Mesenteric fat pad (tissue), 1 donor: ENCODE measurements at regions not wholly inside any gene's neighbourhood (a gene's known extent, or its start where the extent isn't known, plus 50 kb on each side); places are given as distances from the start of the nearest gene placed in this dataset.
"Not testable (repeated sequence)": the region's sequence is repeated elsewhere in the genome, so short reads cannot be mapped to it uniquely, and the experiment has no call there.

Source experiments
- DNase-seq: peaks from one replicate; pipeline ENCODE4 v3.0.0-alpha.2; 2020; ENCODE audit warnings: low spot score
- donor health status: DM: yes; HTN: yes; CAD: no.

DNA sequence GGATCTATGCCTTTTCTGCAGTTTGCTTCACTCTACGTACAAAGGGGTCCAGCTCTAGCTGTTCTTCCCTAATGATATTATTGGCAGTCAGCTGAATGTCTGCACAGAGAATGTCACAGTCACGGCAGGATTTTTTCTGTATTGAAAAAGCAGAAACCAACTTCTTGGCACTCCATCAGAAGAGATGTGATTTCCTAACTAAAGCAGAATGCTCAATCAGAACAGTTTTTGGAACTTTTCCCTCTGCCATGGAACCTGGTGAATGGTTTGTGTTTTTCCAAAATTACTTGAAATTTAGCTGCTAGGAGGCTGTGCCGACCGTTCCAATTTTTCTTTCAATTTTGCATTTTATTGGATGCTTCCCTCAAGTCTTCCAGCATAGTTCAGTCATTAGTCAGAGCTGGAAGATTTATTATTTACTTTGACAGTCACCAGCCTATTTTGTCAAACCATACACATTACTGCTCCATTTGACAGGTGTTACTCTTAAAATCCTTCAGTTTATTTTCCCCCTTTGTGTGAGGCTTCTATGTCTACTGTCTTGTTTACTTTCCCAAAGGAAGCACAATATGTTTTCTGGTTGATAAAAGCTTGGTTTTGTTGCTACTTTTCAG, 259.6 kb upstream of the EPHA7 start:
- no peak for DNase-seq

DNA sequence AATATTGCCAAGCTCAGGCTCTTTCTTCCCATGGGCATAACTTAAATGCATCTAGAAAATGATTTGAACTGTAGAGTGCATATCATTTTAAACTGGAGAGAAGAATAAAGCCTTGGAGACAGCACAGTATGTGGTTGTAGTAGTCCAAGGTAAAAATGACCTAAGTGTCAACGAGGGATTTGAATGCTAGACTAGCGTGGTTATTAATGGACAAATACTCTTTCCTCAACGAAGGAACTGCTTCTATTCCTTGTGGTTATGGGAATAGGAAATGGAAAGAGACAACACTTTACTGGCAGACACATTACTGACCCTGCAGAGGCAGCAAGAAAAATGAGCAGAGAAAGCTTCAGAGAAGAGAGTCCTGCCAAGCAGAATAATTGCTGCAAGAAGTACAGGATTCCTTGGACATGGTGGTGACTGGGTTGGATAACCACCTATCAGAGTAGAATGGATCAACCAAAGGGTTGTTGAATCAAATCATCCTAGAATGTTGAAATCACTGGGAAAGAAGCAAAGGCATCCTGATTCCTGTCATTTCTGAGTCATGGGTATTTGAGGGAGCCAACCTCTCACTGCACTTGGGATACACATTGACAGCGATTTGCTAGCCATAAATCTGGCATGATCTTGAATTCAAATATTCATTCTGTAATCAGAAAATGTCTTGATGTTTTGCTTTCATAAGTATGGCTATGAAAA, 258.1 kb upstream of the EPHA7 start:
- DNase-seq: no peak

DNA sequence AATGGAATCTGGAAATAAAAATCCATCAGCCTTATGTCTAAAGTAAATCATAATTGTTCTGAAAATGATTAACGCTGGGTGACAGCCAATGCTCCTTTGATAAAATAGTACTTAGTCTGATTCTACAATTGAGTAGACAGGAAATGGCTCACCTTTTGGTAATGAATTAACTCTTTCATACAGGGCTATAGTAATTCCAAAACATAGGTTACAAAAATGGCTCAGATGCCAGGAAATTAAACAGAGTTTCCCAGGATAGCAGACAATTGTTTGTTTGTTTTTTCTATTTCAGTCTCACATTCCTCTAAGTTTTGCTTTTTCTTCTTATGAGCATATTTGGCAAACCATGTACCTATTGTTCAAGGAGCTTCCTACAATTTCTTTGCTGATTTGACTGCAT, 257.2 kb upstream of the EPHA7 start:
- DNase-seq: no peak

DNA sequence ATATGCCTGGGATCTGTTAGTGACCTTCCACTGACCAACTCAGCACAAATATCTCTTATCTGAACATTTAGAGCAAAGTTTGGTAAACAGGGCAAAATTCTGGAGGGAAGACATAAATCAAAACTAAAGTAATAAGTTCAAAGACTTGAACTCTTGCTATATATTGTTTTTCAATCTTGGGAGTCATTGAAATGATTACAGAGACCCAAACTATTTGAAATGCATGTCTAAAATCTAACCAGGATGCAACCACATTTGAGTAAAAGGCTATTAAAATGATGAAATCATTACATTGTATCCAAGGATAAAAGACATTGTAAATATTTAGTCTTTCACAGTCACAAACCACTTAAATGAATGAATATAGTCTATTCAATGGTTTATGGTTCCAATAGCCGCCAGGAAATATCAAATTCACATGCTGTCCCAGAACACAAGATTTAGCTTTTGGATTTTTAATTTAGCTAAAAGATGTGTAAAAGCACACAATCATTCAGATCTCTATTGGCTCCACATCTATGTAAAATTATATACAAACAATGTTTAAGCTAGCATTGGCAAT, 256.6 kb upstream of the EPHA7 start:
- no peak for DNase-seq

DNA sequence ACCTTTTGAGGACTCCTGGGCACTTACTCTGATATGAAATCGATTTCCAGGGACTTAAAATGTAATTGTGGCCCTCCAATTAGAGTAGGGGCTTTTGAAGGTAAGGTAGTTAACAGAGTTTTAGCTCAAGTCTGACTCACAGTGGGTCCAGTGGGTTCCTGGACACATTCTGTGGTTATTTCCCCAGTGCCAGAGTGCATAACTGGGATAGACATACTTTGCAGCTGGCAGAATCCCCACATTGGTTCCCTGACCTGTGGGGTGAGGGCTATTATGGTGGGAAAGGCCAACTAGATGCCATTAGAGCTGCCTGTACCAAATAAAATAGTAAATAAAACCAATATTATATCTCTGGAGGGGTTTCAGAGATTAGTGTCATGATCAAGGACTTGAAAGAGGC, 243.8 kb upstream of the EPHA7 start:
- no peak for DNase-seq

DNA sequence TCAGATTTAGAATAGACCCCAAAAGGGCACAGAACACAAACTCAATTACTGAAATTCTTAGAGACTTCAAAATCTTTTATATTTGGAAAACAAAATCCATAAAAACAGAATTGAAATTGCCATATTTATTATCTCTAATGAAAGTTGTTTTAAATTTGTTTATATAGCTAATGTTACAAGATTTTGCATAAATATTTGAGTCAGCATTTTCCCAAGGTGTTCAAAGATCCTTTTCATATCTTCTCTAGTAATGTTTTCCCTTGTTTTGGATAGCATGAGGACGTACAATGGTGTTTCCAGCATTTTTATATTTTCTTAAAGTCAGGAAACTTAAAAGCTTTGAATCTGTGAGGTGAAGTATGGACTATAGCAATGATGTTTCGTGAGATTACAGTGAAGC, 235.2 kb upstream of the EPHA7 start:
- no peak for DNase-seq

DNA sequence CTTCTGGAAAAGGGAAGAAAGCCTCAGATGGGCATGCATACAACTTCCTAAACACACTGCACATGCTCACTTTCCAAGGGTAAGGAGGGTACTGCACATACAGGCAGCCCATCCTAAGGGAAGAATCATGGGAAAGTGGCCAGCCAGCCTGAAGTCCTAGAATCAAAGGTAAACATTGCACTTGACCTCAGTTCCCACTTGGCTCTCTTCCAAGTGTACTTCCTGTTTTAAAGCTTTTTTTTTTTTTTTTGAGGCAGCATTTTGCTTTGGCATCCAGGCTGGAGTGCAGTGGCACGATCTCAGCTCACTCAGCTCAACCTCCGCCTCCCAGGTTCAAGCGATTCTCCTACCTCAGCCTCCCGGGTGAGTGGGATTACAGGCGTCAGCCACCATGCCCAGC, 225.3 kb upstream of the EPHA7 start:
- no peak for DNase-seq

DNA sequence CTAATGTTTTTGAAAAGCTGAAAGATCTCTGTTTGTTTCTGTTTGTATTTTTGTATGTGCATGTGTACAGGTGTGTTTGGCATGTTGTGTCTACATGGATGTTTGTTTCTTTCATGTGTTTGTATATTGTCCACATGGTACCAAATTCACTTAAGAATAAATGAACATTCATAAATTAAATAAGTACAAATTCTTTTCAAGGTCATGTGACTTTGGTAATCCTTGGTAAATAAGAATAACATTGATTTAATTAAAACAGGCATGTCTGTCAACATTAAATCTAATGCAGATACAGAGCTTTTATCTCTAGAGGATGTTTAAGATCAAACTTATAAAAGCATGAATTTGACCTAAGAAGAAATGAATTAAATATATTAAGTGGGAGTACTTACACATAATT, 219.8 kb upstream of the EPHA7 start:
- no peak for DNase-seq

DNA sequence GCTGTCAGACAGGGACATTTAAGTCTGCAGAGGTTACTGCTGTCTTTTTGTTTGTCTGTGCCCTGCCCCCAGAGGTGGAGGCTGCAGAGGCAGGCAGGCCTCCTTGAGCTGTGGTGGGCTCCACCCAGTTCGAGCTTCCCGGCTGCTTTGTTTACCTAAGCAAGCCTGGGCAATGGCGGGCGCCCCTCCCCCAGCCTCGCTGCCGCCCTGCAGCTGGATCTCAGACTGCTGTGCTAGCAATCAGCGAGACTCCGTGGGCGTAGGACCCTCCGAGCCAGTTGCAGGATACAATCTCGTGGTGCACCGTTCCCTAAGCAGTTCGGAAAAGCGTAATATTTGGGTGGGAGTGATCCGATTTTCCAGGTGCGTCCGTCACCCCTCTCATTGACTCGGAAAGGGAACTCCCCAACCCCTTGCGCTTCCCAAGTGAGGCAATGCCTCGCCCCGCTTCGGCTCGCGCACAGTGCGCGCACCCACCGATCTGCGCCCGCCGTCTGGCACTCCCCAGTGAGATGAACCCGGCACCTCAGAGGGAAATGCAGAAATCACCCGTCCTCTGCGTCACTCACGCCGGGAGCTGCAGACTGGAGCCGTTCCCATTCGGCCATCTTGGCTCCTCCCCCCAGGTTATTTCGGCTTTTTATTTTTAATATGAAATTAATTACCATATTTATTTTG, 217.8 kb upstream of the EPHA7 start:
- DNase-seq: not testable (repeated sequence)

DNA sequence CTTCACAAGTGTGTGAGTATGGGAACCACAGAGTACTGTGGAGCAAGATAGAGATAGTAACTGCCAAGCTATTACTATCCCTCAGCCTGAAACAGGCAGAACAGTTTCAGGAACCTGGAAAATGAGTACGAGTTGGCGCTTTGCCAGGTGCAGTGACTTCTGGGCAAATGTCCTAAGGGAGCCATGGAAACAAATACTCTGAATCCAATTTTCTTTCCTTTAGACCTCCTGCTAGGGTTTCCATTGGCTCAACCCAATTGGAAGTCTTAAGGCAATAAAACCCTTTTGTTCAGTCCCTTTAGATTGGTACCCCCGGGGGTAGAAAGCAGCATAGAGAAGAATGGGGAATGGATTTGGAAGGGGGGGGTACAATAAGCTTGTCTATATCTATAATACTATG, 205.0 kb upstream of the EPHA7 start:
- no peak for DNase-seq

DNA sequence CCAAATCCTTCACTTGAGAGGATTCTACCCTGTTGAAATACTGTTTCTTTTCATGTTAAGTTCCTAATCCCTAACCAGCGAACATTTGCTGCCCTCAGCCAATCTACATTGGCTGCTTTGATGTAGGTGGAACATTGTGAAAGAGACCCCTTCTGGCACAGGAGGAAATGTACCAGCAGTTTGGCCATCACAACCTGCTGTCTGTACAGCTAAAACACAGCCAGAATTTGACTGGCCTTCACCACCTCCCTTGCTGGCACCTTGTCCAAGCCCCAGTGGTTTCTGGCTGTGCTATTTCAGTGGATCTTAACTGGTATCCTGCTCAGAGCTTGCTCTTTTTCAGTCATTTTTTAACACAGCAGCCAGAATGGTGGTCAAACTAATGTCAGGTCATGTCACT, 202.1 kb upstream of the EPHA7 start:
- DNase-seq: no peak

DNA sequence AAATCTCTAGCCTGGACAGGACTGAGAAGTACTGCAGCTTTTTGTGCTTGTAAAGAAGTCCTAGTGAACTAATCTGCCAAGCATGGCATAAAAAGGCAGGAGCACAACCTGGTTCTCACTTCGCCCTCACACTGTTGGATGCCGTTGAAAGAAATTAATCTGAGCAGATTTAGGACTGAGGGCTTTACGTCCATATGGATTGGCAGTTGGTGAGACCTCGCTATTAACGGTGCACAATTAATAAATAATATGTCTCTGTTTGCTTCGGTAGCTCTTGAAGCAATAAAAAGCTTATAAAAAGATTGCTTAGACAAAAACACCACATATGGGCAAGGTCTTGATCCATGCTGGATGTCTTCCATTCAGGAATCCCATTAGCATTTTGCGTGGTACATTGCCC, 185.6 kb upstream of the EPHA7 start:
- no peak for DNase-seq

DNA sequence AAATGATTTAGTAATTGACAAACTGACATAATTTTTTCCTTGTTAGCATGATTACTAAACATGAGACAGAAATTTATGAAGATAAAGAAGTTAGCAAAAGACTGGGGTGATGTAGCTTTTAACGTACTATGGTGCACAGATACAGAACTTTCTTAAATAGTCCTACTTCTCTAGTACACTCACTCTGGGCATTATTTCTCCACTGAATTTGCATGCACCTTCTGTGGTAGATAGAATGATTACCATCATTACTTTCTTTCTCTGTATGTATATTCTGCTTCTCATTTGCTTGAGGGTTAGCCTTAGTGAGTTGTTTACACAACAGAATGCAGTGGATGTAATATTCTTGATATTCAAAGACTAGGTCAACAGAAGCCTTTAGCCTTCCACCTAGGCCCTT, 173.1 kb upstream of the EPHA7 start:
- no peak for DNase-seq

DNA sequence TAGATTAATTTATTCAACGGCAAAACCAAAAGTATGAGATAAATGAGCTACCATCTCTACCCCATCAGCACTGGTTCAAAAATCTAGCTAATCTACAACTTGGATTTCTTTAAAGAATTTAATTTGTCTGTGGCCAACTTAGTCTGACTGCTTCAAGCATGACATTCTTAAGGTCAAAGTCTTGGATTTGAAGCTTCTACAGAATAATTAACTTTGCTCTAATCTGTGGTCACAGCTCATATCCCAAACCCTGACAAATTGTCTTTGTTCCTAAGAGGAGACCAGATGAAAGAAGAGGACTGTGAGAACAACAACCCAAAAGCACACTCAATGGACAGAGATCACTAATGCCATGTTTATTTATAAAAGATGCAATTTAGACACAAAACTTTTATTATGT, 166.9 kb upstream of the EPHA7 start:
- DNase-seq: no peak

DNA sequence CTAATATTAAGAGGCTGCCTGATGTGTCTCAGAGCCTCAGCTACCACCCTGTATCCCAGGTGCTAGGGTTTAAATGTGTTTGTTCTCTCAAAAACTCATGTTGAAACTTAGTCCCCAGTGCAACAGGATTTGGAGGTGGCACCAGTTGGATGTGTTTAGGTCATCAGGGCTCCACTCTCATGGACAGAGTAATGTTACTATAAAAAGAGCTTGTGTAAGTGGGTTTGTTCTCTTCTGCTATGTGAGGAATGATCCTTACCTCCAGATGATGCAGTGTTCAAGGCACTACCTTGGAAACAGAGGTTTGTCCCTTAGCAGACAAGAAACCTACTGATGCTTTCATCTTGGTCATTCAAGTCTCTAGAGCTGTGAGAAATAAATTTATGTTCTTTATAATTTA, 164.9 kb upstream of the EPHA7 start:
- no peak for DNase-seq

DNA sequence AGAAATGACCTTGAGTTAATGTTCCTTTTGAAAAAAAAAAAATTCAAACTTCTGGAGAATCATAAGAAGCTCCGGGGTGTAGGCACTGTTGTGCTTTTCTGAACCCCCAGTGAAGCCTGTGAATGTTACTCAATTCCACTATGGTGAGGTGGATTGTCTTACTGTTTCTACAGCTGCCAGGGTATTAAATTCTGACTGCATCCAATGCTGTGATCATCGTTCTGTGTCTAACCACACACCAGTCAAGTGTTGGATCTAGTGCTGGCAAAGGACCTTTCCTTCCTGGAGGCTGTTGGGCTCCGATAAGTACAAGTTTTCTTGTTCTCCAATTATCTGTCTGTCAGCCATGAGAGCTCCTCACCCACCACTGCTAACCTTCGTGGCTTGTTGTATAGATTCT, 162.0 kb upstream of the EPHA7 start:
- DNase-seq: no peak

DNA sequence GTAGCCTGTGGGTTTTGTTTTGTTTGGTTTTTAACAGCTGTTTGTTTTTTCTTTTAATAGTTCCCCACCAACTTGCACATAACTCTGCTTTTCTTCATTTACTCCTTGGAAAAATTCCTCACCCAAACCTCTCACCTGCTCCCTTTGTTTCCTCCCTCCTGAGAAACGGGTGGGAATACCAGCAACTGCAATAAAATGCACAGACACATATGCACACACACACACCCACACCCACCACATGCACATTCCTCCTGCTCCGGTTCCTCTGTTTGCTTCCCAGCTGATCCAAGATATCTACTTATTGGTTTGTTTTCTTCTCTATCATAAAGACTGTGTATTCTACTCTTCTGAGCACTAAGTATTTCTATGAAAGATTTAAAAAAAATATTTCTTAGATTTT, 161.1 kb upstream of the EPHA7 start:
- no peak for DNase-seq

DNA sequence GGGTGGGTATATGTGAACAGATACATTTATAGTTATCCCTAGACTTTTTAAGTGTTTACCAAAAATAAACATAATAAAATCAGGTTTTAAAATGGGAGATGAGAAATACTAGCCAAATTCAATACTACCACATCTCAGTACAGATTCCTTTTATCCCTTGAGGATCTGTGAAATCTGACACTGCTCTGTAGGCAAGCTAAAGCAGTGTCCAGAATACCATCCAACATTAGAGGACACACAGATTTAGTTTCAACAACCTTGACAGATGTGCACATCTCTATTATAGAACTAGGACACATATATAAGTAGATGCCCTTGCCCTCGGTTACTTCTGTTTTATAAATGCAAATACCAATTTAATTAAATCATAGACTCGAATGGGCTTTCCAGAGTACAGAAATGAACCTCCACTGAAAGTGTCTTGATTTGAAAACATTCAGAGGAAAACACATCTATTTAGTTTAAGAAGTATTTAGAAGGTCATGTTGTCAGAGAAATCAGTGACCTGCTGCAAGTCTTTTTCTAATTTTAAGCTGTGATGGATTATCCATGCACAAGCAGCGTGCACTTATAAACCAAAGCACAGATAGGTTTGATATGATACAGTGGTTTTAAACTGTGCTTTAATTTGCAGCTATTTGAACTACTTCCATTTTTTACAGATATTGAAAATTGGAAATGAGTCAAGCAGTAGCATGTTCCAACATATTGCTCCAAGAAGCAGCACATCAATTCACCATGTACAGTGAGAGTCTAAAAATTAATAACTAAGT, 156.3 kb upstream of the EPHA7 start:
- no peak for DNase-seq

DNA sequence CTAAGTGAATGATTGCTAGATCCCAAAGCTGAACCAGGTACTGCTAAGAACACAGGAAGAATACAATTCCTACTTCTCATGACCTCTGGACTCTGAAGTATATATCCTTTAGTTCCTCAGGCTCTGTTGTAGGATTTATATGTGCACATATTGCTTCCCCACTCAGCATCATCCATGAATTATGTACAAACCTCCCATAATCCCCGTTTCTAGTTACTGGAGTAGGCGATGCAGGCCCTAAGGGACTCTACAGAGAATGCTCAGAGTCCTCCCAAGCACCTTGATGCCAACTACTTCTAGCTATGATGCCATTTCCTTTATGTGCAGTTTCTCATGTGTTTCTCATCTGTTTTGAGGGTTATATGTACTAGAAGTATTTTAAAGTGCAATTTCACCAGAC, 154.9 kb upstream of the EPHA7 start:
- DNase-seq: no peak

DNA sequence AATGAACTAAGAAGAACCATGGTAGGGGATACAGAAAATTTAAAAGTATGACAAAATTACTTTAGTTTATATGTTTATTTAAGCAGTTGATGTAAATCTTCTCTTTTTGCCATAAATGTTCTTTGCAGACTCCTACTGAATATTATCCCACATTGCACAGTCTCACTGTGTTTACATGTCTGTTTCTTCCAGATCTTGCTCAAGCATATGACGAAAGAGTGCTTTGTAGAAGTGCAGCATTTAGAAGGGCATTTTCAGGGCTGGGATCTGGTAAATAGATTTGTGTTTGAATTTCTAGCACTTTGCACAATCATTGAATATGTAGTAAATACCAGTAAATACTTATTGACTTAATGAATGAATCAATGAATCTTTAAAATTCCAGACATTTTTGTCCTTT, 152.0 kb upstream of the EPHA7 start:
- no peak for DNase-seq

DNA sequence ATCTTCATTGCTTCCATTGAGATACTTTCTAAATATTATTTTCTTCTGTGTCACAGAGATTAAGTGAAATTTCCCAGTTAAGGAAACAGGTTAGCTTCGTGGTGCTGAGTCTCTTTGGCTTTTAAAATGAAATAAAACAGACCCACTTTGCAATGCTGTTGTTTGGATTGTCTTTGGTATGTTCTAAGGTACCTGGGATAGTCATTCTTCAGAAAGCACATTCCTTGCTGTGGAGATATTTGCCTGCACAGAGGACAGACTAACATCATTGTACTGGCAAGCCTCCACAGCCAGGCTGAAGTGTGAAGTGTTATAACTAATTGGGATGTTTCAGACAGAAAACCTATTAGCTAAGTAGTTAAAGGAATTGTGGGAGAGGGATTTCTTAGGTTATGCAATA, 148.8 kb upstream of the EPHA7 start:
- no peak for DNase-seq

DNA sequence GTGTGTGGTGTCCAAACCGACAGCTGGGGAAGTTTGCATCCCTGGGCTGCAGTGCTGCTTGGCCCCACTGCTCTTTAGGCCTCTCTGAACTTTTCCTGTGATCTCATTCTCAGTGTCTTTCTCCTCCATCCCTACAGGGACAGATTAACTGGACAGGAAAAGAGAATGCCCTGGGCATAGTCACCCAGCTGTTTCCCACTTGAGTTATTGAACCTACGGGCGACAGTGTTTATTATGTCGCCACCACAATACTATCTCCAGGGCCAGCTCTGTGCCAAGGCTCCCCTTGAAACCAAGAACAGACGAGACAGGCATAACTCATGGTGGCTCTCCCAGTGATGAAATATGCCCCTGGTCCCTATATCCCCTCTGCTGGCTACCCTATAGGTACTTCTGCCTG, 147.8 kb upstream of the EPHA7 start:
- no peak for DNase-seq
